Choroid plexus epithelial cell (primary cell): ENCODE measurements at regions not wholly inside any gene's neighbourhood (a gene's known extent, or its start where the extent isn't known, plus 50 kb on each side); places are given as distances from the start of the nearest gene placed in this dataset.

Experiments
- DNase-seq: peaks from one replicate; pipeline ENCODE4 v3.0.0-alpha.2; 2010; ENCODE audit warnings: low read depth
- H3K4me3 ChIP-seq: 2 replicates; pipeline ENCODE4 v1.5.1; 2011; ENCODE audit warnings: low read depth, mild to moderate bottlenecking, control low read depth, low read length, moderate library complexity
- TF ChIP-seq, protein P1 (sequence below): conservative IDR thresholded peaks from 2 replicates; pipeline ENCODE4 v1.5.1; 2011; ENCODE audit warnings: low read depth, mild to moderate bottlenecking, control low read depth, inconsistent platforms, low read length, moderate library complexity

DNA sequence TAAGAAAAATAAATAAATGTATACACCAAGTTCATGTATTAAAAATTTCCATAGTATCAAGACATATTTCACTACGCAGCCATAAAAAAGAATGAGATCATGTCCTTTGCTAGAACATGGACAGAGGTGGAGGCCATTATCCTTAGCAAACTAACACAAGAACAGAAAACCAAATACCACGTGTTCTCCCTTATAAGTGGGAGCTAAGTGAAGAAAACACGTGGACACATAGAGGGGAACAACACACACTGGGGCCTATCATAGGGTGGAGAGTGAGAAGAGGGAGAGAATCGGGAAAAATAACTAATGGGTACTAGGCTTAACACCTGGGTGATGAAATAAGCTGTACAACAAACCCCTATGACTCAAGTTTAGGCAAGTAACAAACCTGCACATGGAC lies 552.4 kb upstream of the PBX1 start:
- DNase-seq = no peak
- TF ChIP-seq, protein P1, sequence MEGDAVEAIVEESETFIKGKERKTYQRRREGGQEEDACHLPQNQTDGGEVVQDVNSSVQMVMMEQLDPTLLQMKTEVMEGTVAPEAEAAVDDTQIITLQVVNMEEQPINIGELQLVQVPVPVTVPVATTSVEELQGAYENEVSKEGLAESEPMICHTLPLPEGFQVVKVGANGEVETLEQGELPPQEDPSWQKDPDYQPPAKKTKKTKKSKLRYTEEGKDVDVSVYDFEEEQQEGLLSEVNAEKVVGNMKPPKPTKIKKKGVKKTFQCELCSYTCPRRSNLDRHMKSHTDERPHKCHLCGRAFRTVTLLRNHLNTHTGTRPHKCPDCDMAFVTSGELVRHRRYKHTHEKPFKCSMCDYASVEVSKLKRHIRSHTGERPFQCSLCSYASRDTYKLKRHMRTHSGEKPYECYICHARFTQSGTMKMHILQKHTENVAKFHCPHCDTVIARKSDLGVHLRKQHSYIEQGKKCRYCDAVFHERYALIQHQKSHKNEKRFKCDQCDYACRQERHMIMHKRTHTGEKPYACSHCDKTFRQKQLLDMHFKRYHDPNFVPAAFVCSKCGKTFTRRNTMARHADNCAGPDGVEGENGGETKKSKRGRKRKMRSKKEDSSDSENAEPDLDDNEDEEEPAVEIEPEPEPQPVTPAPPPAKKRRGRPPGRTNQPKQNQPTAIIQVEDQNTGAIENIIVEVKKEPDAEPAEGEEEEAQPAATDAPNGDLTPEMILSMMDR = no peak
- H3K4me3 ChIP-seq = no peak overlapping the region

DNA sequence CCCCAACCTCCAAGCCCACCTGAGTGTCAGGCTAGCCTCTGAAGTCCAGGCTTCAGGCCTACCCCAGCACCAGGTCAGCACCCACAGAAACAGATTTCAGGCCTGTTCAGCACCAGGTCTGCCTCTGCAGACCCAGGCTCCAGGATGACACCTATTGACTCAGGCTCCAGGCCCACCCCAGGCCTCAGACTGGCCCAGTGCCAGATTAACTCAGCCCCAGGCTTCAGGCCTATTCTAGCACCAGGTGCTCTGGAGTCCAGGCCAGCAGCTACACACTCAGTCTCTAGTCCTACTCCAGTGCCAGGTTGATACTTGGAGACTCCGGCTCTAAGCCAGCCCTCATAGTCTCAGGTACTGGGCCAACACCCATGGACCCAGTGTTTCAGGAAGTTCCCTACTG lies 541.7 kb upstream of the PBX1 start:
- DNase-seq = no peak
- TF ChIP-seq, protein P1 = no peak
- H3K4me3 ChIP-seq = no peak overlapping the region

DNA sequence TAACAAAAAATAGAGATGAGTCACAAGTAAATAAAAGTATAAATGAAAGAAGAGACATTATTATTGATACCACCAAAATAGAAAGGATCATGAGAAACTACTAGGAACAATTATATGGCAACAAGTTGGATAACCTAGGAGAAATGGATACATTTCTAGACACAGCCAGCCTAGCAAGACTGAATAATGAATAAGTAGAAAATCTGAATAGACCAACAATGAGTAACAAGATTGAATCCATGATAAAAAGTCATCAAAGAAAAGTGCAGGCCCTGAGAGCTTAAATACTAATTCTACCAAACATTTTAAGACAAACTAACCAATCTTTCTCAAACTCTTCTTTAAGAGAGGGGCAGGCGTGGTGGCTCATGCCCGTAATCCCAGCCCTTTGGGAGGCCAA lies 538.6 kb upstream of the PBX1 start:
- TF ChIP-seq, protein P1 = no peak
- no peak overlapping the region for H3K4me3 ChIP-seq
- DNase-seq = no peak

DNA sequence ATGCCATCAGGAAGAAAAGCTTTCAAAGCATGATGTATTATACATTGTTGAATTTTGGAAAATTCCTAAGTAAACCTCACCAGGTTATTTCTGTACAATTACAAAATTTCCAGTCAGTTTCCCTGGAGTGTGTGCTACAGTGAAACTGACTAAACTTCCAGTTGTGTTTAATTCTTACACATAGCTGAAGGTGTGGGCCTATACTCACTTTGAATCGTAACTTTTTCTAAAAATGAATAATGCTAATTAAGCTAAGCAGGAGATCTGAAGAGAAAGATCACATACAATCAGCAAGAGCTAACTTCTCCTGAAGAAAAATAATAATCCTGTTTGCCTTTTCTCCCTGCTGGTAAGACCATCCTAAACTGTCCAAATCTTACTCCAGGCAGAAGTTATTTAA lies 537.2 kb upstream of the PBX1 start:
- H3K4me3 ChIP-seq = no peak overlapping the region
- TF ChIP-seq, protein P1 = no peak
- DNase-seq = no peak

DNA sequence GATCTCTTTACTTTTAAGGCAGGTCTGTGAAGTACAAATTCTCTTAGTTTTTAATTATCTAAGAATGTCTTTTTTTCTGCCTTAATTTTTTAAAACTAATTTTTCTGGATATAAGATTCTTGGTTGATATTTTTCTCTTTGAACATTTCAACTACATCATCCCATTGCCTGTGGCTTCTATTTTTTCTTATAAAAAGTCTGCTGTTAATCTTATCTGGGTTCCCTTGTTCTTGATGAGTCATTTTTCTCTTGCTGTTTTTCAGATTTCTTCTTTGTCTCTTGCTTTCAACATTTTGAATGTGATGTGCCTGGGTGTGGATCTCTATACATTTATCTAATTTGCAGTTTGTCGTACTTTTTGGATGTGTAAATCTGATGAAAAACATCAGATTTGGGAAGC lies 525.2 kb upstream of the PBX1 start:
- DNase-seq = no peak
- no peak overlapping the region for H3K4me3 ChIP-seq
- TF ChIP-seq, protein P1 = no peak

DNA sequence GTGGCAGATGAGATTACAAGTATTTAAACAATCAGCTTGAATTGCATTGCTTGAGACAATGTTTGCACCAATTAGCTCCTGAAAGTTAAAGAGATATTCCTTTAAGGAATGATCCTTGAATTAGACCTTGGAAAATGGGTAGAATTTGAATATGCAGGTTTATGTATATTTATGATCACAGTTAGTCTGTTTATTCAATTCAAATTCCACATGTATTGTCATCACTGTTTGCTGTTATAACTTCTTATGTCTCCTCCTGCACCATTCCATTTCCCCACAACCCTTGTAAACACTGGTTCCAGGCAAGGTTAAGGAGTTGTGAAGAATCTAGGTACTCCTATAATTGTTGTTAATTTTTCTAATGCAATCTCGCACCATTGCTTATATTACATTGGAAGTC lies 518.2 kb upstream of the PBX1 start:
- DNase-seq = no peak
- TF ChIP-seq, protein P1 = no peak
- H3K4me3 ChIP-seq = no peak overlapping the region

DNA sequence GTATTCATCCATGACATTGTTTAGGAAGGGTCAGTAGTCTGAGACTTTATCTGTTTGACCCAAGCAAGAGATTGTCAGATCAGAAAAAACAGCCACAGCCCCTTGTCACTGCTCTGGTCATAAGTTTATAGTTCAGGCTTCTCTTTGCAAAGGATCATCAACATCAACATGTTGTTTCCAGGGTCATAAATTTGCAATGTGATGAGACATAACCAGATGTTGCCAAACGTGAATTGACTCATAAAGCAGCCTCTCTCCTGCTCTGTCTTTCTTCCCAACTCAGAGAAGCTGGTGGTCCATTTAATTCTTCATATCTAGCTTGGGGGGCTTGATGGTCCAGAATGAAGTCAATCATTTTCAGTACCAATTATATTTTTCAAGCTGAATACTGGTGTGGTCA lies 507.2 kb upstream of the PBX1 start:
- H3K4me3 ChIP-seq = no peak overlapping the region
- TF ChIP-seq, protein P1 = no peak
- no peak for DNase-seq
